Adrenal gland (tissue), 5 donors: ENCODE measurements at regions not wholly inside any gene's neighbourhood (a gene's known extent, or its start where the extent isn't known, plus 50 kb on each side); places are given as distances from the start of the nearest gene placed in this dataset.
"Not testable (repeated sequence)": the region's sequence is repeated elsewhere in the genome, so short reads cannot be mapped to it uniquely, and the experiment has no call there.

ENCODE experiments used
- POLR2A ChIP-seq, 2 donors: fragments of 450-650 bp; IDR thresholded peaks; one replicate each; pipeline ENCODE4 v1.6.1; 2017; ENCODE audit warnings: antibody characterized with exemption in 2 of 2, mild to moderate bottlenecking in 2 of 2, moderate library complexity in 1 of 2
- TF ChIP-seq, protein P1 (sequence below), 6 experiments: fragments of 450-650 bp in 4 of 6; fragments of 200-600 bp in 2 of 6; sonication (generic) in 1 of 6; IDR thresholded peaks; 1 replicate in 5 of 6; 2 replicates in 1 of 6; pipeline versions ENCODE4 v1.5.1 to v1.8.0; 2016 to 2021; ENCODE audit warnings: antibody characterized with exemption in 6 of 6, mild to moderate bottlenecking in 2 of 6, moderate library complexity in 1 of 6
- donor health status: DM: no; HTN: no; CAD: no.

DNA sequence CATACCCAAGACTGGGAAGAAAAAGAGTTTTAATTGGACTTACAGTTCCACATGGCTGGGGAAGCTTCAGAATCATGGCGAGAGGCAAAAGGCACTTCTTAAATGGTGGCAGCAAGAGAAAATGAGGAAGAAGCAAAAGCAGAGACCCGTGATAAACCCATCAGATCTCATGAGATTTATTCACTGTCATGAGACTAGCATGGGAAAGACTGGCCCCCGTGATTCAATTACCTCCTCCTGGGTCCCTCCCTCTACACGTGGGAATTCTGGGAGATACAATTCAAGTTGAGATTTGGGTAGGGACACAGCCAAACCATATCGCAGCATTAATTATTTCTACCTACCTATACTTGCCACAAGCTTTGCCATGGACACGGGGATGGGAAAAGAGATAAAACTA, 483.5 kb upstream of the KLF6 start:
- TF ChIP-seq, protein P1, sequence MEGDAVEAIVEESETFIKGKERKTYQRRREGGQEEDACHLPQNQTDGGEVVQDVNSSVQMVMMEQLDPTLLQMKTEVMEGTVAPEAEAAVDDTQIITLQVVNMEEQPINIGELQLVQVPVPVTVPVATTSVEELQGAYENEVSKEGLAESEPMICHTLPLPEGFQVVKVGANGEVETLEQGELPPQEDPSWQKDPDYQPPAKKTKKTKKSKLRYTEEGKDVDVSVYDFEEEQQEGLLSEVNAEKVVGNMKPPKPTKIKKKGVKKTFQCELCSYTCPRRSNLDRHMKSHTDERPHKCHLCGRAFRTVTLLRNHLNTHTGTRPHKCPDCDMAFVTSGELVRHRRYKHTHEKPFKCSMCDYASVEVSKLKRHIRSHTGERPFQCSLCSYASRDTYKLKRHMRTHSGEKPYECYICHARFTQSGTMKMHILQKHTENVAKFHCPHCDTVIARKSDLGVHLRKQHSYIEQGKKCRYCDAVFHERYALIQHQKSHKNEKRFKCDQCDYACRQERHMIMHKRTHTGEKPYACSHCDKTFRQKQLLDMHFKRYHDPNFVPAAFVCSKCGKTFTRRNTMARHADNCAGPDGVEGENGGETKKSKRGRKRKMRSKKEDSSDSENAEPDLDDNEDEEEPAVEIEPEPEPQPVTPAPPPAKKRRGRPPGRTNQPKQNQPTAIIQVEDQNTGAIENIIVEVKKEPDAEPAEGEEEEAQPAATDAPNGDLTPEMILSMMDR (IDR thresholded peaks at IDR 0.05), result not testable (repeated sequence)
- not testable (repeated sequence) for TF ChIP-seq POLR2A (IDR thresholded peaks at IDR 0.05)
